NT2/D1 (cell line): ENCODE measurements at regions not wholly inside any gene's neighbourhood (a gene's known extent, or its start where the extent isn't known, plus 50 kb on each side); places are given as distances from the start of the nearest gene placed in this dataset.

Experiments
- SUZ12 ChIP-seq: IDR thresholded peaks from 2 replicates; pipeline ENCODE4 v1.6.1; 2011; ENCODE audit not compliant: insufficient read length, insufficient read depth; ENCODE audit errors: extremely low read depth
- ZNF274 ChIP-seq: IDR thresholded peaks from 2 replicates; pipeline ENCODE4 v1.6.1; 2011; ENCODE audit warnings: mild to moderate bottlenecking, low read depth, low read length

DNA sequence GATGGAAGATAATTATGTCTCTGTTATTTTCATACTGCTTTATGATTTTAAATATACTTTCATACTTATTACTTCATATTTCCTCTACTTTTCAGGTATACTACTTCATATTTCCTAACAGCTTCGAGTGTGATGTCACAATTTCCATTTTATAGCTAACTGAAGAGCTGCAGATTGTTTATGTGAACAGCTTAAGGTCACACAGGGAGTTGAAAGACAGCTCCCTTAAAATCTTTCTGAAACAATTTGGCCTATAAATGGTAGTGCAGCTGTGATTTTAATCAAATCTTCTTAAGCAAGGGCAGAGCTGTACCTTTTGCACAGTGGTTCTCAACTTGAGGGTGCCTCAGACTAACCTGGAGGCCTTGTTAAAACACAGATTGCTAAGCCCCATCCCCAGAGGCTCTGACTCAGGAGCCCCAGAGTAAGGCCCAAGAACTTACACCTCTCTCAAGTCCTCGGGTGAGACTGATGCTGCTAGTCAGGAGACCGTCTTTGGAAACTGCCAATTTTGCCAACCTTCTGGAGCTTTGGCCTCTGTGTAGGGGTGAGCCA lies 347.0 kb upstream of the HSF2 start:
- TF ChIP-seq SUZ12 (no peak), ZNF274 (no peak)
